NCI-H1105 (cell line): ENCODE measurements at regions not wholly inside any gene's neighbourhood (a gene's known extent, or its start where the extent isn't known, plus 50 kb on each side); places are given as distances from the start of the nearest gene placed in this dataset.

Source experiments
- DNase-seq: peaks from one replicate; lab custom pipeline; 2025; lab: John Stamatoyannopoulos, UW

GRCh38 chr9:105064248-105065097, 136.5 kb upstream of the ABCA1 start:
- peak; percentile 97 for DNase-seq

GRCh38 chr9:105065098-105066088, 137.4 kb upstream of the ABCA1 start:
- peak; percentile 75 for DNase-seq

- DNase-seq = no peak
These were observed 138.4 kb upstream of the ABCA1 start for GRCh38 chr9:105066275-105066865.

GRCh38 chr9:105067895-105068580, 140.1 kb upstream of the ABCA1 start:
- no peak for DNase-seq

- DNase-seq = no peak
These were observed 141.3 kb upstream of the ABCA1 start for GRCh38 chr9:105069285-105069684.

- DNase-seq = no peak
These were observed 141.7 kb upstream of the ABCA1 start for GRCh38 chr9:105069696-105070095.

GRCh38 chr9:105070176-105070575, 142.2 kb upstream of the ABCA1 start:
- DNase-seq = no peak

- no peak for DNase-seq
These were observed 144.5 kb upstream of the ABCA1 start for GRCh38 chr9:105072476-105072875.

GRCh38 chr9:105073147-105073546, 145.2 kb upstream of the ABCA1 start:
- no peak for DNase-seq

GRCh38 chr9:105074491-105074890, 146.5 kb upstream of the ABCA1 start:
- no peak for DNase-seq

GRCh38 chr9:105076729-105077128, 148.8 kb upstream of the ABCA1 start:
- DNase-seq = no peak

- DNase-seq = no peak
These were observed 151.5 kb upstream of the ABCA1 start for GRCh38 chr9:105079457-105079856.

GRCh38 chr9:105082843-105083242, 154.9 kb upstream of the ABCA1 start:
- no peak for DNase-seq

GRCh38 chr9:105083256-105083655, 155.3 kb upstream of the ABCA1 start:
- no peak for DNase-seq

GRCh38 chr9:105087910-105088898, 156.2 kb upstream of the SLC44A1 start:
- no peak for DNase-seq

- no peak for DNase-seq
These were observed 154.6 kb upstream of the SLC44A1 start for GRCh38 chr9:105089874-105090273.

GRCh38 chr9:105091004-105091640, 153.3 kb upstream of the SLC44A1 start:
- no peak for DNase-seq

- DNase-seq = no peak
These were observed 150.8 kb upstream of the SLC44A1 start for GRCh38 chr9:105093685-105094084.

GRCh38 chr9:105098370-105098769, 146.1 kb upstream of the SLC44A1 start:
- DNase-seq = no peak

- DNase-seq = no peak
These were observed 140.7 kb upstream of the SLC44A1 start for GRCh38 chr9:105103776-105104175.
